ENCODE measurements at regions not wholly inside any gene's neighbourhood (a gene's known extent, or its start where the extent isn't known, plus 50 kb on each side); places are given as distances from the start of the nearest gene placed in this dataset.
A peak's percentile ranks its signal among the peaks of the same experiment; 100 is the strongest.

- DNase-seq (ENCODE audit: low read depth), result no peak
- no peak overlapping the region for H3K4me3 ChIP-seq (ENCODE audit: control insufficient read depth, low read depth, low read length)
- TF ChIP-seq, protein P1, sequence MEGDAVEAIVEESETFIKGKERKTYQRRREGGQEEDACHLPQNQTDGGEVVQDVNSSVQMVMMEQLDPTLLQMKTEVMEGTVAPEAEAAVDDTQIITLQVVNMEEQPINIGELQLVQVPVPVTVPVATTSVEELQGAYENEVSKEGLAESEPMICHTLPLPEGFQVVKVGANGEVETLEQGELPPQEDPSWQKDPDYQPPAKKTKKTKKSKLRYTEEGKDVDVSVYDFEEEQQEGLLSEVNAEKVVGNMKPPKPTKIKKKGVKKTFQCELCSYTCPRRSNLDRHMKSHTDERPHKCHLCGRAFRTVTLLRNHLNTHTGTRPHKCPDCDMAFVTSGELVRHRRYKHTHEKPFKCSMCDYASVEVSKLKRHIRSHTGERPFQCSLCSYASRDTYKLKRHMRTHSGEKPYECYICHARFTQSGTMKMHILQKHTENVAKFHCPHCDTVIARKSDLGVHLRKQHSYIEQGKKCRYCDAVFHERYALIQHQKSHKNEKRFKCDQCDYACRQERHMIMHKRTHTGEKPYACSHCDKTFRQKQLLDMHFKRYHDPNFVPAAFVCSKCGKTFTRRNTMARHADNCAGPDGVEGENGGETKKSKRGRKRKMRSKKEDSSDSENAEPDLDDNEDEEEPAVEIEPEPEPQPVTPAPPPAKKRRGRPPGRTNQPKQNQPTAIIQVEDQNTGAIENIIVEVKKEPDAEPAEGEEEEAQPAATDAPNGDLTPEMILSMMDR (IDR thresholded peaks at IDR 0.05; ENCODE audit: control insufficient read depth, insufficient read depth, low read depth, low read length, missing control alignments), result no peak
Observed at GRCh38 chr11:57124917-57125316, 56.8 kb upstream of the LRRC55 start.

- TF ChIP-seq, protein P1 (IDR thresholded peaks at IDR 0.05; ENCODE audit: control insufficient read depth, insufficient read depth, low read depth, low read length, missing control alignments), result no peak
- H3K4me3 ChIP-seq (ENCODE audit: control insufficient read depth, low read depth, low read length), result no peak overlapping the region
- no peak for DNase-seq (ENCODE audit: low read depth)
Observed at GRCh38 chr11:57126766-57127400, 54.9 kb upstream of the LRRC55 start.

DNA sequence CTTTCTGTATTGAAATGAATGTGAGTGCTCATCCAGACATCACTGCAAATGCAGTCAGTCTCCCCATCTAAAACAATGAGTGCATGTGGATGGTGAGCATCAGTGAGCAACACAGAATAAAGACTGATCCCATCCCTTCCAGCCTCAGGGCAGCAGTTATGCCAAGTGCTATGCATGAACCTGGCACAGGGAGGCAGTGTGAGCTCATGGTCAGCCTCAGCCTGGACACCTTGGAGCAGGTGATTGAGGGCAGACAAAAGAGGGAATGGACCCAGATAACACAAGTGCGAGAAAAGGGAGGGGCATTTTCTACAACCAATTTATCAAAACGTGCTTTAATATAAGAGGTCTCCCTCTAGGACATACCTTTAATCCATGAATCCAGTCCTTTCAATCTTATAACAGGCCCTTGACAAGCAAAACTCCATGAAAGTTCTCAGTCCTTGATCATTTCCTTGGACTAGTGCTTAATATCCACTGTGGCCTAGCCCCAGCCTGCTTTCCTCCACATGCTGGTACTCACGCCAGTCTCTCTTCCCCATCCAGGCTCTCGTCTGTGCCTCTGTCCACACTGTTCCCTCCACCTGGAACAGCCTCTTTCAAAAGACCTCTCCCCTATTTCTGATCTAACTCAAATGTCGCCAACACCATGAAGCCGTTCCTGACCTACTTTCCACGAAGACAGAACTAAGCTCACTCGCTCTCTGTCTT is 50.5 kb upstream of the LRRC55 start:
- no peak for DNase-seq (ENCODE audit: low read depth)
- TF ChIP-seq, protein P1 (IDR thresholded peaks at IDR 0.05; ENCODE audit: control insufficient read depth, insufficient read depth, low read depth, low read length, missing control alignments), result peak; percentile 86
- no peak overlapping the region for H3K4me3 ChIP-seq (ENCODE audit: control insufficient read depth, low read depth, low read length)

Data from AG09309 (cell line).